B cell (primary cell): ENCODE measurements at regions not wholly inside any gene's neighbourhood (a gene's known extent, or its start where the extent isn't known, plus 50 kb on each side); places are given as distances from the start of the nearest gene placed in this dataset.

ENCODE experiments used
- CTCF ChIP-seq: fragments of 200-600 bp; IDR thresholded peaks from one replicate; pipeline ENCODE4 v1.8.0; 2022; ENCODE audit warnings: antibody characterized with exemption, mild to moderate bottlenecking
- EZH2 ChIP-seq: IDR thresholded peaks from 2 replicates; pipeline ENCODE4 v1.6.1; 2012; ENCODE audit warnings: borderline replicate concordance, low read depth, mild to moderate bottlenecking, moderate library complexity, low read length; ENCODE audit not compliant: insufficient read depth, poor library complexity, severe bottlenecking

GRCh38 chr15:37880835-37881153, 53.6 kb upstream of the TMCO5A start:
- TF ChIP-seq CTCF = no peak
- TF ChIP-seq EZH2 = no peak
